ENCODE measurements at regions not wholly inside any gene's neighbourhood (a gene's known extent, or its start where the extent isn't known, plus 50 kb on each side); places are given as distances from the start of the nearest gene placed in this dataset.
A peak's percentile ranks its signal among the peaks of the same experiment; 100 is the strongest.

- no peak for TF ChIP-seq JUND (IDR thresholded peaks at IDR 0.05; ENCODE audit: low read depth)
- DNase-seq (ENCODE audit: low read depth in 1 of 2, low spot score in 1 of 2), result no peak
- in situ Hi-C loops (cut with HindIII; ENCODE audit: low pct_unique_long_range_greater_than_20kb, low sequenced_read_pairs), result no loop called here
These were observed 101.3 kb downstream of the GADD45G start for GRCh38 chr9:89706086-89706485.

GRCh38 chr9:89706731-89707191 lies 101.9 kb downstream of the GADD45G start:
- in situ Hi-C loops (cut with HindIII; ENCODE audit: low pct_unique_long_range_greater_than_20kb, low sequenced_read_pairs), result no loop called here
- TF ChIP-seq JUND (IDR thresholded peaks at IDR 0.05; ENCODE audit: low read depth), result no peak
- no peak for DNase-seq (ENCODE audit: low read depth in 1 of 2, low spot score in 1 of 2)

GRCh38 chr9:89710697-89711096 lies 105.9 kb downstream of the GADD45G start:
- in situ Hi-C loops (cut with HindIII; ENCODE audit: low pct_unique_long_range_greater_than_20kb, low sequenced_read_pairs), result no loop called here
- no peak for TF ChIP-seq JUND (IDR thresholded peaks at IDR 0.05; ENCODE audit: low read depth)
- no peak for DNase-seq (ENCODE audit: low read depth in 1 of 2, low spot score in 1 of 2)

- no peak for DNase-seq (ENCODE audit: low read depth in 1 of 2, low spot score in 1 of 2)
- in situ Hi-C loops (cut with HindIII; ENCODE audit: low pct_unique_long_range_greater_than_20kb, low sequenced_read_pairs), result no loop called here
- no peak for TF ChIP-seq JUND (IDR thresholded peaks at IDR 0.05; ENCODE audit: low read depth)
These were observed 107.1 kb downstream of the GADD45G start for GRCh38 chr9:89711866-89712265.

GRCh38 chr9:89712283-89712682 lies 107.5 kb downstream of the GADD45G start:
- no peak for DNase-seq (ENCODE audit: low read depth in 1 of 2, low spot score in 1 of 2)
- no peak for TF ChIP-seq JUND (IDR thresholded peaks at IDR 0.05; ENCODE audit: low read depth)
- in situ Hi-C loops (cut with HindIII; ENCODE audit: low pct_unique_long_range_greater_than_20kb, low sequenced_read_pairs), result no loop called here

- no peak for TF ChIP-seq JUND (IDR thresholded peaks at IDR 0.05; ENCODE audit: low read depth)
- in situ Hi-C loops (cut with HindIII; ENCODE audit: low pct_unique_long_range_greater_than_20kb, low sequenced_read_pairs), result no loop called here
- DNase-seq (ENCODE audit: low read depth in 1 of 2, low spot score in 1 of 2), result peak; percentile 17 to 81
These were observed 109.5 kb downstream of the GADD45G start for GRCh38 chr9:89714321-89714720.

- no peak for TF ChIP-seq JUND (IDR thresholded peaks at IDR 0.05; ENCODE audit: low read depth)
- in situ Hi-C loops (cut with HindIII; ENCODE audit: low pct_unique_long_range_greater_than_20kb, low sequenced_read_pairs), result no loop called here
- no peak for DNase-seq (ENCODE audit: low read depth in 1 of 2, low spot score in 1 of 2)
These were observed 110.6 kb downstream of the GADD45G start for GRCh38 chr9:89715318-89715858.

GRCh38 chr9:89715881-89716280 lies 111.1 kb downstream of the GADD45G start:
- in situ Hi-C loops (cut with HindIII; ENCODE audit: low pct_unique_long_range_greater_than_20kb, low sequenced_read_pairs), result no loop called here
- DNase-seq (ENCODE audit: low read depth in 1 of 2, low spot score in 1 of 2), result no peak
- TF ChIP-seq JUND (IDR thresholded peaks at IDR 0.05; ENCODE audit: low read depth), result no peak

- no peak for DNase-seq (ENCODE audit: low read depth in 1 of 2, low spot score in 1 of 2)
- no peak for TF ChIP-seq JUND (IDR thresholded peaks at IDR 0.05; ENCODE audit: low read depth)
- in situ Hi-C loops (cut with HindIII; ENCODE audit: low pct_unique_long_range_greater_than_20kb, low sequenced_read_pairs), result no loop called here
These were observed 111.7 kb downstream of the GADD45G start for GRCh38 chr9:89716559-89716958.

GRCh38 chr9:89718176-89718575 lies 113.4 kb downstream of the GADD45G start:
- TF ChIP-seq JUND (IDR thresholded peaks at IDR 0.05; ENCODE audit: low read depth), result no peak
- peak in 1 of 2 experiments; percentile 24 for DNase-seq (ENCODE audit: low read depth in 1 of 2, low spot score in 1 of 2)
- in situ Hi-C loops (cut with HindIII; ENCODE audit: low pct_unique_long_range_greater_than_20kb, low sequenced_read_pairs), result no loop called here

- no peak for DNase-seq (ENCODE audit: low read depth in 1 of 2, low spot score in 1 of 2)
- in situ Hi-C loops (cut with HindIII; ENCODE audit: low pct_unique_long_range_greater_than_20kb, low sequenced_read_pairs), result no loop called here
- no peak for TF ChIP-seq JUND (IDR thresholded peaks at IDR 0.05; ENCODE audit: low read depth)
These were observed 113.8 kb downstream of the GADD45G start for GRCh38 chr9:89718651-89719050.

- no peak for DNase-seq (ENCODE audit: low read depth in 1 of 2, low spot score in 1 of 2)
- in situ Hi-C loops (cut with HindIII; ENCODE audit: low pct_unique_long_range_greater_than_20kb, low sequenced_read_pairs), result no loop called here
- TF ChIP-seq JUND (IDR thresholded peaks at IDR 0.05; ENCODE audit: low read depth), result no peak
These were observed 114.4 kb downstream of the GADD45G start for GRCh38 chr9:89719202-89719601.

GRCh38 chr9:89720696-89721175 lies 115.9 kb downstream of the GADD45G start:
- TF ChIP-seq JUND (IDR thresholded peaks at IDR 0.05; ENCODE audit: low read depth), result no peak
- in situ Hi-C loops (cut with HindIII; ENCODE audit: low pct_unique_long_range_greater_than_20kb, low sequenced_read_pairs), result no loop called here
- DNase-seq (ENCODE audit: low read depth in 1 of 2, low spot score in 1 of 2), result no peak

- no peak for TF ChIP-seq JUND (IDR thresholded peaks at IDR 0.05; ENCODE audit: low read depth)
- in situ Hi-C loops (cut with HindIII; ENCODE audit: low pct_unique_long_range_greater_than_20kb, low sequenced_read_pairs), result no loop called here
- DNase-seq (ENCODE audit: low read depth in 1 of 2, low spot score in 1 of 2), result no peak
These were observed 116.4 kb downstream of the GADD45G start for GRCh38 chr9:89721176-89721700.
